HG03558 (cell line): ENCODE measurements at regions not wholly inside any gene's neighbourhood (a gene's known extent, or its start where the extent isn't known, plus 50 kb on each side); places are given as distances from the start of the nearest gene placed in this dataset.

ENCODE experiments used
- ATAC-seq: cut with Tn5 transposase; IDR thresholded peaks from one replicate; pipeline ENCODE4 v1.9.1; 2021; ENCODE audit warnings: moderate number of reproducible peaks; ENCODE audit not compliant: unreplicated experiment; ENCODE audit errors: extremely low read depth

DNA sequence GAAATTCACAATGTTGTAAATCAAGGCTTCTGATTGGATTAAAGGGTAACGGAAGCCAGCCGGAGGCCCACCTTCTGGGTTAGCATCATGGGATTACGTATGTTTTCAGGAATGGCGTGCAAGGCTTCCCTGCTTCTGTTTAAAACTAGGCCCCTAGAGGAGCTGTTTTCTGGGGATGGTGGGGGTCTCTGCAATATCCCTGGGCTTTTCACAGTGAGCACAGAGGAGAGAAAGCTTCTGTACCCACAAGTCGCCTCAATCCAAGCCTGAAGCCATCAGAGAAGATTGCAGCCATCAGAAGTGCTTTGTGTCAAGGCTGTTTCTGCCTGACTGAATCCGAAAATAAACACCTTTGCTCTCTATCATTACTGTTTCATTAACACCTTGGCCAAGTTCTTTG is 226.9 kb upstream of the SMIM21 start:
- no peak for ATAC-seq

DNA sequence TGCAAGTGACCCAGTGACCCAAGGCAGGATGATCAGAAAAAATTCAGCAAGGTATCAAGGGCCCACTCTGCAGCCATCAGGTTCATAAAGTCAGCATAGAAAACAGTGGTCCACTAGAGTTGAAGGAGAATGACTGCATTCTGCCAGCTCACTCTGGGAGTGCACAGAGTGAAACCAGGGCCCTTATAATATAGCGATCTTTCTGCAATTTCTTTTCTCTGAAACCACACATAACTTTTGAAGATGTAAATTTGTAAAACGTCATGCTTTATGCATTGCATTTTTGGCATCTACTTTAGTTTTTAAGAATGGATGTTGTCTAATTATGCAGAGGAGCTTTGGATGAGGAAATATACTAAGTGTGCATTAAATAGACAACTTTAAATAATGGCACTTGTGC is 225.0 kb upstream of the SMIM21 start:
- no peak for ATAC-seq

DNA sequence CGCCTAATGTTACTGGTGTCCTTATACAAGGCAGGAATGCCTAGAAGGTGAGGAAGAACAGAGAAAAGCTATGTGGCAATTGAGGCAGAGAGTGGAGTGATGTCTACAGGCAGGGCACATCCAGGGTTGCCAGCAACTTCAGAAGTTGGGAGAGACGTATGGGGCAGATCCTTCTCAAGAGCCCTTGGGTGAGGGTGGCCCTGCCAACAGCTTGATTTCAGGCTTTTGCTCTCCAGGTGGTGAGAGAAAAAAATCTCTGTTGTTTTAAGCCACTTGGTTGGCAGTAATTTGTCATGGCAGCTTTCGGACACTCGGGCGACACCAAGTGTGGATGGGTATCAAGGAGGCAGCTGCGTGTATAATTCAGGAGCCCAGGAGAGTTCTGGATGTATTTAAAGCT is 217.4 kb upstream of the SMIM21 start:
- no peak for ATAC-seq

DNA sequence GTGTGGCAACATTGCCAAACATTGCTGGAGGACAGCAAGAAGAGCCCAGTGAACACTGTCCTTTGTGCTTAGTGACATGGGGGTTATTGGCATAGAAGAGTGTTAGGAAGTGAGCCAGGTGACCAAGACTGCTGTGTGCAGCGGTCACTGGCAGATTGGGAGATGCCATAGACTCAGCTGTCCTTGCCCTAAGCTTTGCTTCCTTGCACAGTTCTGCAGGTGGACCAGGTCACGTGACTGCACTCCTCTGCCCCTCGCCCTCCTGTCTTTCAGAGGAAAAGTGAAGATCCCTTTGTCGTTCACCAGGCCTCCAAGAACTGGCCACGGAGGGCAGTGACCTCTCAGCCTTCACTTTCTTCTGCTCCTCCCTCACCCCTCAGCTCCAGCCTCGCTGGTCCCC is 215.6 kb upstream of the SMIM21 start:
- ATAC-seq = no peak

DNA sequence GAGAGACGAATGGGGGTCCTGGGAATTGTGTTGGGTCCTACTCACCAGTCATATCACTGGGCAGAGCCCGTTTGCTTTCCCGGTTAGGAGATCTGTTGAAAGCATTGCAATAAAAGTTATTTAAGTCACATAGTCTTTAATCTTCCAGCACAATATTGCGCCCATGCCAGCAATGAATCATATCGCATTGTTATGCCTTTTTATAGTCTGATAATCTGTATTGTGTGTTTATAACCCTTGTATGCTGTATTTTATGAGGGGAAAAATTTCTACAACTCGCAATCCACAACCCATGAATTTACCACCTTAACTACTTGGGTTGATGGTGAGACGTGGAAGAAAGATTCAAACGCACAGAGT is 211.9 kb upstream of the SMIM21 start:
- ATAC-seq = no peak

DNA sequence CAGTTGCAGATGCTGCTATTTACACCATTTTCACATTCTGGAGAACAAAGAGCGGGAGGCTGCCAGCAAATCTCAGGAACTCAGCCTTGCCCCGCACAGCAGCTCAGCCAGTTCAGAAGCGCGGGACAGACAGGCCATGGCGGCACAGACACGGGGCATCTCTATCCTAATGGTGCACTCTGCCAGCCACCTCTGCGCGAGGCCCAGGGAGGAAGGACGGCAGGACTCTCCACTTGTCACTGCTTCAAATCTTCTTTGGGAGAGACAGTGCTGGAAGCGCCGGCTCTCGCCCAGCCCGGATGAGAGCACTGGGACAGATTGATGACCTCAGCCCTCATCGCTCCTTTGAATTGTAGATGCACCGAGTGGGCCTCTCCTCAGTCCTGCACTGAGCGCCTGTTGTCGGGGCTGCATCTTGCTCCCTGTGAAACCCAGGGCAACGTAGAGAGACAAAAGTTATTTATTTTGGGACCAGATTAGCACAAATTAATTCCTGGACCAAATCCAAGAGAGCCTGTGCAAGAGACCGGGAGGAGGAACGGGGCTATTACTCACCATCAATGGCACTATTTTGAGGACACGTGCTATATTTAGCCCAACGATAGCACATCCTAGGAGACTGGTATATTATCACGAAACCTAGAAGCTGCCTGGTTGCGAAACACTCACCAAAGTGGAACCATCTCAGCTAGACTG is 211.4 kb upstream of the SMIM21 start:
- ATAC-seq = no peak

DNA sequence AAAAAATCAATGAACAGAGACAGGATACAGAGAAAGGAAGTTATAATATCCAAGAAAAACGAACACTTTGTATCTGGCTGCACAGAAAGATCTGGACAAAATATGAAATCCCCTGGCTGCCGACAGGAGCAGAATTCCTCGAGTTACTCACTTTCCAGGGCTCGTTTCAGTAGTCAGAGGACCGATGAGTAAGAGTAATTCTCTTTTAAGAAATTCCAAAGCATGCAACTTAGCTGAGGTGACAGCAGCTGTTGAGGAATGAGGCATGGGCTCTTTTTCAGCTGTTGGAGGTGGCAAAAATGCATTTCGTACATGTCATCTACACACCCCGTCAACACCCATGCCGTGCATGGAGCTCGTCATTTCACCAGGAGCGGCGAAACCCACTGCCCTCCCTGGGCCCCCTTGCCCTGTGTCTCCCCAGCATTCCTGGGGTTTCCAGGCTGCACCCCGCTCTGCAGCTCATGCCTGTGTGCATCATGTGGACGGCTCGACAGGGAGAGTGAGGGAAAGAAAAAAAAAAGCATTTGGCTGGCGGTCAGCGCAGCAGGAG is 210.8 kb upstream of the SMIM21 start:
- no peak for ATAC-seq

DNA sequence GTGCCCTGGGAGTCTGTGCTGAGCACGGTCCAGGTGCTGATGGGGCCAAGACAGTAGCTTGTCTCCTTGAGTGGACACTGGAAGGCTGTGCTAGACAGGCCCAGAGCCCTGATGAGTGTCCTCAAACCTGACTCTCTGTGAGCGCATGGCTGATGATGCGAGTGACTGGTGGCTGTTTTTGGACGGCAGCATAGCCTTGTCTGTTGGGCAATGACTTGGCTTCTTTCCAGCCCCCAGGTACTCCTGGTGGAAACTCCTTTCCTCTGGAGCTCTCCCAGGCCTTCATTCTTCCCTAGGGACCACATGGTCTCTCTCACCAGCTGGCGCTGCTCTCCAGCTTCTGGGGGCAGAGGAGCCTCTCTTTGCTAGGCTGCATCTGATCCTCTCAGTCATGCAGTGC is 207.6 kb upstream of the SMIM21 start:
- no peak for ATAC-seq

DNA sequence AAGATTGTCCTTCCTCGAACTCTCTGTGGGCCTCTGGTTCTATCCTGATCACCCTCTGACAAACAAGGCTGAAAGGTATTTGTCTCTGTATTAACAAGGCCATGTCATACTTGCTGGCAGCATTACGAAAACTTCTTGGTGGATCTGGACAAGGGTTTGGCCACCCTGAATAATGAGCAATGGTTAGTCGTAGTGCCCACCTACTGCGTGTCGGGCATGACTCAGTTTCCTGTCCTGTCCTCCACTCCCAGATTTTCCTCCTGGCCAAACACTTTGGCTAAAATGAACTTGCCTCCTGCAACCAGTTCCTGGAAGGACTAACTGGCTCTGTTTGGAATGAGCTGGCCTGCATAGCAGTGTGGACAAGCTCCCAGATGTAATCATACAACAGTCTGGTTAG is 198.5 kb upstream of the SMIM21 start:
- ATAC-seq = no peak

DNA sequence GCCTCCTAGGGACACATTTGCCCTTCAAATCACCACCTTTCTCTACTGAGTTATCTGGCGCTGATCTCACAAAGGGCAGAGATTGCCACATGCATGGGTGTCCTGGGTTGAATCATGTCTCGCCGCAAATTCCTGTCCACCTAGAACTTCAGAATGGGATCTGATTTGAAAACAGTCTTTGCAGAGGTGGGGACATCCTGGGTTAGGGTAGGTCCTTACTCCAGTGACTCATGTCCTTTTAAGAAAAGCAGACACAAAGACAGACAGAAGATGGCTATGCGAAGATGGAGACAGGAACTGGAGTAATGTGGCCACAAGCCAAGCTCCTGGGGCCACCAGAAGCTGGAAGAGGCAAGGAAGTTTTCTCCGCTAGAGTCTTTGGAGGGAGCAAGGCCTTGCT is 197.4 kb upstream of the SMIM21 start:
- ATAC-seq = no peak

DNA sequence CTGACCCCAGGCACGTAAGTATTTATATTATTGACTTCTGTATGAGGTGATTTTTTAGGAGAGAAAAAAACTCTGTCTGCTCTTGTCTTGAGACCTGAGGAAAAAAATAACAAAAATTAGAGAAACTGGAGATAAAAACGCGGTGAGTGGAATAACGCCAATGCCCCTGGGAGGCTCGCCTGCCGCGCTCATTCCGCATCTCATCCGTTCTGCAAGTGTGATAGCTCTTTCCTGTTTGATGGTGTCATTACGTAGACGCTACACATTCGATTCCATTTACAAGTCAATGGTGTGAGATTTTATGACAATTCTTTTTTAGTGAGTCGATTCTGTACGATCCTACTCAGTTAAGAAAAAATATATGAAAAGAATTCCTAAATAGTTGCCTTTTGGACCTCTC is 194.3 kb upstream of the SMIM21 start:
- ATAC-seq = no peak

DNA sequence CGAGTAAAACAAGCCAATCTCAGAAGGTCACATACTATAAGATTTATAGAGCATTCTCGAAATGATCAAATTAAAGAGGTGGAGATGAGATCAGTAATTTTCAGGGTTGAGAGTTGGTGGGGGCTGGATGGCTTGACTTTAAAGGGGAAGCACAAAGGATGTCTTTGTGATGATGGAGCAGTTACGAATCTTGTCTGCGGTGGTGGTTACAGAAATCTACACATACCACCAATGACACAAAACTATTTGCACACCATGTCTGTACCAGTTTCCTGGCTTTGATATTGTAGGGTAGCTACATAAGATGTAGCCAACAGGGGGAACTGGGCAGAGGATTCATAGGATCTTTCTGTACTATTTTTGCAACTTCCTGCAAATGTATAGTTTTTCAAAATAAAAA is 190.6 kb upstream of the SMIM21 start:
- ATAC-seq = no peak

DNA sequence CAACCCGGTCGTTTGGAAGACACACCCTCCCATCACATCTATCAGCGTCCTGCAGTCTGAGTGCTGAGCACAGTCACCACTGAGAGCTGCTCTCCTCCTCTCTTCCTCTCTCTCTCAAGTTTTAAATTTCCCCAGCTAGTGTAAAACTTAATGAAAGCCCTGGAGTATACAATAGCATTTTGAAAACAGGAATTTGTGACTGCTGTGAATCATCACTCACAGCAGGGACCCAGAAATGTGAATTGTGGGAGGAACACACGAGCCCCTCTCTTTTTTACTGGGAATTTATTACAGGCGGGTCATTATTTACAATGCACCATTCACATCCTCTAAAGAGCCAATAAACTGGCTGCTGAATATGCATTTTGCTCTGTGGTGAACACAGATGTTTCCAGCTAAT is 185.0 kb upstream of the SMIM21 start:
- ATAC-seq = no peak

DNA sequence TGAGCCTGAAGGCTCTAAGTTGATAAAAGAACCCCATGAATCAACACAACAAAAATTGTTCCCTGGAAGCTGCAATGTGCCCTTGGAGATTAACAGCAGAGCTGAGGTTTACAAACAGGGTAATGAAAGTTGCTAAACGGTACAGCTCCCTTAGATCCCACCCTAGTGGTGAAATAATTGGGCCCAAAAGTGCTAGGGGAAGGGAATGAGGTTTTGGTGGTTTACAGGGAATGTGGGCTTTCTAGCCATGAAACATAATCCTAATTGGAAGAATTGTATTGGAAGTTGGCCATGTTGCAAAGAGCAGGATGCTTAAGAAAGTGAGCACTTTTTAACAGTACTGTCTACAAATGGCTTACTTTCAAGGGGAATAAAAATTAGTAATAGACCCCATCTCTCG is 180.2 kb upstream of the SMIM21 start:
- no peak for ATAC-seq

DNA sequence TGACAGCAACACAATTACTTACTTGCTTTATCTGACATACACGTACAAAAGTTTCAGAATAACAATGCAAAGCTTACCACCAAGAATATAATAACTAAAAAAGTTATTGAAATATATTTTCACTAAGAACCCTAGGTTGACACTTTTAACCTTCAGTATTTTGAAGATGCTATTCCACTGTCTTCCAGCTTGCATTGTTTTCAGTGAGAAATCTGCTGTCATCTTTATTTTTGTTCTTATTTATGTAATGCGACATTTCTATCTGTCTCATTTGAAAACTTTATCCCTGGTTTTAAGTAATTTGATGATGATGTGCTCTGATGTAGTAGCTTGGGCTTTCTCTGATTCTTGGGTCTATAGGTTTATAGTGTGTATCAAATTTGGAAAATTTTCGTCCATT is 165.0 kb upstream of the SMIM21 start:
- no peak for ATAC-seq

DNA sequence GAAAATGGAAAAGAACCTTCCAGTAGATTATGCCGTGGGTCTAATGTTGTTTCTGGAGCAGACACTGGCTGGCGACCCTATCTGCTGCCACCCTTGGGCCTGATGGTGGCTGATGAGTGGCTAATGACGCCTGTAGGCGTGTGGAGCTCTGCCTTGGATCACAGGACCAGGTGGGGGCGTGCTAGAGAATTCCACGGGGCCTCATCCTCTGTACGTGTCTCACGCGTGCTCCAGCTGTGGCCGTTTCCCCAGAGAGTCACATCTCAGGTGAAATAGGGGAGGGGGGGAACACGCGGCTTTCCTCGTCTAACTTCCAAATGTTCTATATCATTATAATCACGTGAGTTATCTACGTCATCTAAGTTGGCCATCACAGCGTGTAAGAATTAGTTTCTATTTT is 160.9 kb upstream of the SMIM21 start:
- ATAC-seq = no peak

DNA sequence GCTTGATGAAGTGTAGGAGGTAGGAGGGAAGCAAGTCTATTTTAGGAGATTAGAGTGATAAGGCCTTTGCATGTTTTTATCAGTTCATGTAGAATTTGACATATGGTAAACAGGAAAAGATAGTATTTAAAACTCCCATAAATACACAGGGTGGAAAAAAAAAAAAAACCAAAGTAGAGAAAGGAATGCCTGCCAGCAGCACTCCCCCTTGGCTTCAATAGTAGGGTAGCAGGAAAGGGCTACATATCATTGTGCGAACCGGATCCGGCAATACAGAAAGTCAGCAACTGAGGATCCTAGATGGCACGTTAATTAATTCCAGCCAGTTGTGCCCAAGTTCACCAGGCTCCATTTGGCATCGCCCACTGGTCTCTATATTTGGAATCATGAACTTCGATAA is 159.6 kb upstream of the SMIM21 start:
- ATAC-seq = no peak

DNA sequence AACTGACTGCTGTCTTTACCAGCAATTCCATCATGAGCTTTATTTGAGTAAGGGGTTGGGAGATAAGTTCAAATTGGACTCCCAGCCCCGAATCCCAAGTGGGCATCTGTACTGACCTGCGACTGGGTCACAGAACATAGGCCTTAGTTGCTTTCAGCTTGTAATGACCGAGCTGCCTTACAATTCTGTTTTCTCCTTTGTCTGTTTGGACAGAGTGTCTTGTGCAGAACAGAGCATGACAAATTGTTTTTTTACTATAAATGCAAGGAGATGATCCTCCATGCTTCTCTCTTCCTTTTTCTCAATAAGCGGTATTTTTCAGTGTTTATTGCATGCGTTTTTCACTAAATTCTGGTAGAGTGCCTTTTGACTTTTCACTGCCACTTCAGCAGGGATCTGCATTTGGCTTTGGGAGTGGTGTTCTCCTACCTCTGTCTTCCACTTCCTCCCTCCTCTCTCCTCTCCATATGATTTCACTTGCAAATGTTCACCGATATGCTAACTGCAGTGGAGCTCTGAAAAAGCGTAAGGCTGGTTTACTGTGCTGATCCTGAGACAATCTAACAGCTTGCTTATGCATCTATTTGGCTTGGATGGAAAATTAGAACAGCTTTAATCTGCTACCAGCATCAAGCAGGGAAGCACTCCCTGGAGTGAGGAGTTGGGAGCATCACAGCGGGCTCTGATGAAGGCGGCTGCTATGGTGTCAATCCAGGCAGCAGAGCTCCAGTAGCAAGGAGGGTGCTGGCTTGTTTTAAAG is 158.8 kb upstream of the SMIM21 start:
- ATAC-seq = no peak

DNA sequence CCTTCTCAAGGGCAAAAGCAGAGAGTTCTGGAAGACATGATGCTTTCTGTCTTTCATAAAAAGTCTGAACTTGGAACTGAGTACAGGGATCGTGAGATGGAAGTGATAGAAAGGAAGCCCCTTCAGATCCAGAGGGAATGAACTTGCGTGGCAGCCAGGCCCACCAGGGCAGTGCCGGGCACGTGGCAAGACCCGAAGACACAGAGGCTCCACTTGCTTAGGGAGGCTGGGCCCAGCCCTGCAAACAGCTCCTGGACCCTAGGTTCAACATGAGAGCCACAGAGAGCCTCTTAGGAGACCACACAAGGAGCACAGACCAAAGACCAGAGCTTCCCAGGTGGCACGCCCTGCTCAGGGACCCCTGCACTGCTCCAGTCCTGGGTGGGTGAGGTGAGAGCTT is 155.4 kb upstream of the SMIM21 start:
- no peak for ATAC-seq

DNA sequence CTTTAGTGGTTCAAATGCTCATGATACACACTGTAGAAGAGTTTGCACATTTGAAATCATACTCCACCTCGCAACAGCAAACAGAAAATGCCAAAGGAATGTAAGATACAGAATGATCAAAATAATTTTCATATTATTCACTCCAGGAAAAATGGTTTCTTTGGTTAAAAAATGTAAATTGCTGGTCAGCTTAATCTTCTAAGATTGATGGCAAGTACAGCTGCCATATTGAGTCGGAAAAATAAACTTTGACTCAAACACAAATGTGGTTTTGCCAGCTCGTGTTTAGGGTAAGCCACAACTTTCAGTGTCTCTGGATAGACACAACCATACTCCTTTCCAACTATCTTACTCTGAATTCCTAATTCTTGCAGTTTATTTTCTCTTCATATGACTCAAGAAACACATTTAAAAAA is 154.9 kb upstream of the SMIM21 start:
- no peak for ATAC-seq

DNA sequence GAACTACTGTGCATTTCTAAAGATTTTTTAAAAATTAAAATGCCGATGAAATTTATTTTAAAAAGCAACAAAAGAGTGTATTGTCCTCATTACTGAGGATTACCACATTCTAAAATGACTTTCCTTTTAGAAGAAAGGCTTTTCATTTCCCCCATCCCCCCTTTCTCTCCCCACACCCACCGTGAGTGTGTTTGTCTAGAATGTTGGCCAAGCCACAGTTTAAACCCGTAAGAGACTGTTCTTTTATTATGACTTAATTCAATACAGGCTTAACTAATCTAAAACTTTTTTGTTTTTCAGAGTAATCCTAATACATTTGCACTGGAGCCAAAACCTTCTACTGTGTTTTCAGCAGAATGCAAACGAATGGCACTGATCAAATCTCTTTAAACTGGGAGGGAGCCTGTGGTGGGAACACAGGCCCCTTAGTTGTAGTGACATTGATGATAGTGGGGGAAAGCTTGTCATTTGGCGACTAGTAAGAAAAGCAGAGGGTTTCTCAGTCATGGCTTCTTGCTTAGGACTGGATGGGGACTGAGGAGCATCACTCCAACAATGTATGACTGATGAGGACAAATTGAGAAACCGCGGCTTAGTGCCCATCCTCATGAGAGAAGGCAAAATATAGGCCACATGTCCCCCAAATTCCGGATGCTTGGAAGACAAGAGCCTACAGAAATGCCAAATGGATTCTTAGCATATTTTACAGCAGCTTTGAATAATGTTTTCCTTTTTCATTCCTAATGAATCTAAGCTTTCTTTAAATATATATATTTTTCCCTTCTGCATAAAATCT is 154.0 kb upstream of the SMIM21 start:
- no peak for ATAC-seq
